B cell (primary cell): ENCODE measurements at regions not wholly inside any gene's neighbourhood (a gene's known extent, or its start where the extent isn't known, plus 50 kb on each side); places are given as distances from the start of the nearest gene placed in this dataset.

Source experiments
- ATAC-seq: fragments of 200-7000 bp; cut with Tn5 transposase; one replicate; pipeline ENCODE4 v1.10.0; 2021; ENCODE audit warnings: low read depth, mild to moderate bottlenecking, moderate number of reproducible peaks, moderate library complexity
- CTCF ChIA-PET: fragments of 350-600 bp; sonication (Branson Sonifier 250); formaldehyde crosslinking; loops from one replicate; lab custom pipeline; 2021; ENCODE audit warnings: antibody characterized with exemption, inconsistent platforms; lab: Charles Lee
- POLR2A ChIA-PET: fragments of 350-600 bp; sonication (Branson Sonifier 250); formaldehyde crosslinking; loops from one replicate; lab custom pipeline; 2021; ENCODE audit warnings: antibody characterized with exemption; lab: Charles Lee
- DNase-seq: peaks from one replicate; pipeline ENCODE4 v3.0.0; 2013
- H2AFZ ChIP-seq: 2 replicates; pipeline ENCODE4 v1.6.1; 2012; ENCODE audit warnings: mild to moderate bottlenecking, low read depth, low read length; ENCODE audit not compliant: insufficient read depth, poor library complexity, severe bottlenecking
- H3K27ac ChIP-seq, 2 donors: 1 replicate in 1 of 2; 2 replicates in 1 of 2; pipeline ENCODE4 v1.5.1; 2012 to 2013; ENCODE audit warnings: low read length in 2 of 2, mild to moderate bottlenecking in 2 of 2, moderate library complexity in 1 of 2
- H3K27me3 ChIP-seq, 4 experiments: fragments of 200-600 bp in 1 of 4; sonication (generic) in 1 of 4; replicated peaks in 1 of 4; 1 replicate in 2 of 4; 2 replicates in 2 of 4; pipeline versions ENCODE4 v1.6.1 to v1.7.0; 2013 to 2016; ENCODE audit warnings: low read length in 3 of 4, mild to moderate bottlenecking in 2 of 4, mixed read lengths in 1 of 4, moderate library complexity in 1 of 4; ENCODE audit not compliant: insufficient read depth in 4 of 4, control insufficient read depth in 3 of 4; ENCODE audit errors: control extremely low read depth in 1 of 4
- H3K36me3 ChIP-seq, 2 experiments: replicated peaks in 1 of 2; 1 replicate in 1 of 2; 2 replicates in 1 of 2; pipeline versions ENCODE4 v1.6.1 to v1.7.1; 2013; ENCODE audit warnings: low read length in 1 of 2; ENCODE audit not compliant: insufficient read depth in 2 of 2, control insufficient read depth in 1 of 2; ENCODE audit errors: control extremely low read depth in 1 of 2, extremely low read depth in 1 of 2
- H3K4me1 ChIP-seq, 2 donors: fragments of 200-600 bp in 1 of 2; sonication (generic) in 1 of 2; 1 replicate in 1 of 2; 2 replicates in 1 of 2; pipeline versions ENCODE4 v1.5.1 to v1.6.1; 2013 to 2017; ENCODE audit warnings: low read length in 2 of 2; ENCODE audit not compliant: control insufficient read depth in 2 of 2, insufficient read depth in 2 of 2
- H3K4me2 ChIP-seq: replicated peaks from 2 replicates; pipeline ENCODE3; 2012; ENCODE audit warnings: mild to moderate bottlenecking, low read depth, low read length; ENCODE audit not compliant: poor library complexity, severe bottlenecking
- H3K4me3 ChIP-seq, 5 experiments: fragments of 200-600 bp in 1 of 5; sonication (generic) in 1 of 5; 1 replicate in 3 of 5; 2 replicates in 2 of 5; pipeline versions ENCODE4 v1.5.1 to v1.7.0; 2011 to 2016; ENCODE audit warnings: low read length in 4 of 5, mild to moderate bottlenecking in 4 of 5, low read depth in 2 of 5, control low read depth in 1 of 5, moderate library complexity in 1 of 5; ENCODE audit not compliant: insufficient read depth in 1 of 5; ENCODE audit errors: control extremely low read depth in 1 of 5, extremely low read depth in 1 of 5
- H3K79me2 ChIP-seq: fragments of 200-600 bp; sonication (generic); one replicate; pipeline ENCODE4 v1.6.0; 2016; ENCODE audit warnings: low read length; ENCODE audit not compliant: control insufficient read depth, insufficient read depth
- H3K9ac ChIP-seq: fragments of 200-600 bp; sonication (generic); 2 replicates; pipeline ENCODE4 v1.6.1; 2017; ENCODE audit warnings: mild to moderate bottlenecking, low read length, moderate library complexity
- H3K9me3 ChIP-seq, 3 donors: one replicate each; pipeline versions ENCODE4 v1.6.1 to v1.7.1; 2013; ENCODE audit warnings: low read length in 2 of 3; ENCODE audit not compliant: control insufficient read depth in 2 of 3, insufficient read depth in 1 of 3; ENCODE audit errors: control extremely low read depth in 1 of 3
- H4K20me1 ChIP-seq: 2 replicates; pipeline ENCODE4 v1.6.0; 2012; ENCODE audit warnings: mild to moderate bottlenecking, low read length; ENCODE audit not compliant: insufficient read depth, control insufficient read depth, poor library complexity, severe bottlenecking
- H3K27ac Mint-ChIP-seq: one replicate; pipeline ENCODE4 v1.8.0; 2021; ENCODE audit warnings: mixed read lengths
- H3K27me3 Mint-ChIP-seq: one replicate; pipeline ENCODE4 v1.8.0; 2021; ENCODE audit warnings: mixed read lengths
- H3K4me1 Mint-ChIP-seq: one replicate; pipeline ENCODE4 v1.8.0; 2021; ENCODE audit warnings: mixed read lengths
- H3K4me3 Mint-ChIP-seq: one replicate; pipeline ENCODE4 v1.8.0; 2021; ENCODE audit warnings: mixed read lengths
- H3K9me3 Mint-ChIP-seq: one replicate; pipeline ENCODE4 v1.8.0; 2022; ENCODE audit warnings: mixed read lengths; ENCODE audit not compliant: insufficient read depth
- CTCF ChIP-seq: fragments of 200-600 bp; IDR thresholded peaks from one replicate; pipeline ENCODE4 v1.8.0; 2022; ENCODE audit warnings: antibody characterized with exemption, mild to moderate bottlenecking
- EZH2 ChIP-seq: IDR thresholded peaks from 2 replicates; pipeline ENCODE4 v1.6.1; 2012; ENCODE audit warnings: borderline replicate concordance, low read depth, mild to moderate bottlenecking, moderate library complexity, low read length; ENCODE audit not compliant: insufficient read depth, poor library complexity, severe bottlenecking
- WGBS: methylation state at CpG from one replicate; pipeline ENCODE4 v1.1.5; 2013; ENCODE audit warnings: missing lambda C conversion rate; ENCODE audit not compliant: insufficient coverage; 5-methylcytosine and 5-hydroxymethylcytosine counted together
- intact Hi-C: fragments of 100-400 bp; cut with micrococcal nuclease; formaldehyde crosslinking; loops from one replicate; pipeline ENCODE4 v1.10.0; 2022

DNA sequence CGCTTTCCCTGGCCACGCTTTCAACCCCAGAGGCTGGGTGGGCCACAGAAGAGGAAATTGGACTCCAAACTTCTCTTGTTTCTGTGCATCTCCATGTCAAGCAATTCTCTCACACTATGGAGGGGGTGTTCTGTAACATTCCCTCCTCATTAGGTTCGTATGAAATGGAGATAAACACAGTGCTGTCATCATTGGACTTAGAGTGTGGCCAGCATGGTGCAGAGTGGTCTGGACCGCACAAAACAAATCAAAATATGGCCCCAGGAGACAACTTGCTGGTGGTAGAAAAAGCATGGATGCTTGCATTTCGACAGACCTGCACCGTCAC lies 655.2 kb downstream of the BNC2 start:
- Histone ChIP-seq H3K4me3 (no peak overlapping the region), H4K20me1 (no peaks in the 10 kb centered on the region), H3K79me2 (no peaks in the 10 kb centered on the region), H3K27ac (no peak overlapping the region), H3K4me1 (no peaks in the 10 kb centered on the region), H3K36me3 (no peaks in the 10 kb centered on the region), H3K9me3 (peaks cover 0 to 9% (median 0%) of the 10 kb centered on the region in 3 donors), H3K27me3 (no peaks in the 10 kb centered on the region), H3K9ac (no peak overlapping the region), H3K4me2 (no peak overlapping the region), H2AFZ (no peak overlapping the region)
- 98% methylated on average over 5 of the region's 6 CpGs for WGBS
- Mint-ChIP-seq H3K27me3 (no peaks in the 10 kb centered on the region), H3K9me3 (no peaks in the 10 kb centered on the region), H3K27ac (no peak overlapping the region), H3K4me3 (no peak overlapping the region), H3K4me1 (no peaks in the 10 kb centered on the region)
- ATAC-seq (no peak), DNase-seq (no peak)
- TF ChIP-seq CTCF: no peak
- no peak for TF ChIP-seq EZH2
- intact Hi-C loops: no loop called here
- POLR2A ChIA-PET: no interaction called here
- CTCF ChIA-PET: no interaction called here

DNA sequence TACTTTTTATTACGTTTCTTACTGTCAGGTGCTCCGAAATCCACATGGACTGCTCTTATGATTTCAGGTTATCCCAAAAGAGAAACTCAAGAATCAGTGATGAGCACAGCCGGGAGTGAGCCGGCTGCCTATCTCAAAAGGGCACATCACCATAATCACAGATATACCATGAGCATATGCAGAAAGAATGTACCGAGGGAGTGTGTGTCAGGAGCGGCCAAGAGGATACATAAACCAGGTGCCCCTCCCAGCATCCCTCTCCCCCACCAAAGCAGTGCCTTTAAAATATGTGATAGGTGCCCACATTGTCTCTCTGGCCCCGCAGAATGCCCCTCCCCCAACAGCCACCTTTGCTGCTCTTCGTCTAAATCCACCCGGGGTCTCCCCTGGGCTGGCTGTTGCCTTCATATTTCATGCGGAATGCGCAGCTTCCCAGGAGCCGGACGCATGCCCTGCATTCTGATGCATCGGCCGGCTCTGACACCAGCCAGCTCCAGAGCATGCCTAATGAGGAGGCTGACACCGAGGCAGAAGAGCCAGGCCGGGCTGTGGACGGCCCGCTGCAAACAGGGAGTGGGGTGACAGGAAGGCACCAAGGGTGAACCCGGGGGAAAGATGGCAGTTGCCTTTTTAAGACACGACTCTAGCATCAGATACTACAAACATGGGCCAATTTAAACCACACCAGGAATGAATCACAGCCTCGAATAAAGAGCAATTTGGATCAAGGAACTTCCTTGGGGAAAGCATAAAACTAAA lies 652.3 kb downstream of the BNC2 start:
- Histone ChIP-seq H3K79me2 (no peaks in the 10 kb centered on the region), H3K4me1 (no peaks in the 10 kb centered on the region), H4K20me1 (no peaks in the 10 kb centered on the region), H2AFZ (no peak overlapping the region), H3K27me3 (no peaks in the 10 kb centered on the region), H3K4me2 (no peak overlapping the region), H3K4me3 (no peak overlapping the region), H3K27ac (no peak overlapping the region), H3K36me3 (no peaks in the 10 kb centered on the region), H3K9me3 (peaks cover 0 to 11% (median 0%) of the 10 kb centered on the region in 3 donors), H3K9ac (no peak overlapping the region)
- ChIA-PET CTCF (no interaction called here), POLR2A (no interaction called here)
- WGBS: 97% methylated on average over 19 of the region's 22 CpGs
- Mint-ChIP-seq H3K27ac (no peak overlapping the region), H3K9me3 (no peaks in the 10 kb centered on the region), H3K27me3 (no peaks in the 10 kb centered on the region), H3K4me3 (no peak overlapping the region), H3K4me1 (no peaks in the 10 kb centered on the region)
- TF ChIP-seq CTCF (no peak), EZH2 (no peak)
- ATAC-seq (no peak), DNase-seq (no peak)
- intact Hi-C loops: no loop called here
